ENCODE measurements at regions not wholly inside any gene's neighbourhood (a gene's known extent, or its start where the extent isn't known, plus 50 kb on each side); places are given as distances from the start of the nearest gene placed in this dataset.

DNA sequence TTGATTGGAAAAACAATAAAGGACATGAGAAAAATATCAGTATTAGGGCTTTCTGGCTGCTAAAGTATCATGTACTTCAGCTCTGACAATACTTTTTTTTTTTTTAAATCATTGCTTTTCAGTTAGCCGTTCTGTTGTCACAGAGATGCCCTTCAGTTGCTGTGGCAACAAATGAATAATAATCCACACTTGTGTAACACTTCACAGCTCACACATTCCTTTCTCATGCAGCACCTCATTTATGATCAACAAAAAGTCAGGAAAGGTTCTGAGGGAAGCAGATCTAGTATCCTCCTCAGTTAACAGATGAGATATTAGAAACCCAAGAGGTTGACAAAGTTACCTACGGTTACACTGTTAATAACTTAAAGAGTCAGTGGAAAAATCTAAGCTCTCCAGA, 444.2 kb upstream of the SLIT2 start:
- H3K4me1 Mint-ChIP-seq, result no peaks in the 10 kb centered on the region

DNA sequence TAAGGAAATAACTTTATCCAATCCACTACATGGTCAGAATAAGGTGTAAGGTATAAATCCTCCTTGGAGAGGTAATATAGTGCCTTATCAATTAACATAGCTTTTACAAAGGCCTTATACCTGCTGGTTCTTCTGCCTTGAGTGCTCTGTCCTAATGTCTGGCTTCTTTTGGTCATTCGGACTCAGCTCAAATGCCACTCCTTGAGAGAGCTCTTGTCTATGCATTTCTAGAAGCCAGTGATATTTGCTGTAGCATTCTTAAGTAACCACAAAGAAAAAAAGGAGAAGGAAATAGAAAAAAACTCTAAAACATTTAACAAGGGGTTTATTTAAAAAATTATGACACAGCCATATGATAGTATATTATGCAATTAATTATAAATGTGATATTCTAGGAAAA, 444.8 kb upstream of the SLIT2 start:
- Mint-ChIP-seq H3K27me3 (ENCODE audit: low read depth, poor library complexity) (no peaks in the 10 kb centered on the region), H3K27ac (no peak overlapping the region), H3K9me3 (no peaks in the 10 kb centered on the region), H3K4me1 (no peaks in the 10 kb centered on the region), H3K4me3 (no peak overlapping the region), H3K36me3 (ENCODE audit: low read depth) (no peaks in the 10 kb centered on the region)
- no peak for DNase-seq
- TF ChIP-seq, protein P1, sequence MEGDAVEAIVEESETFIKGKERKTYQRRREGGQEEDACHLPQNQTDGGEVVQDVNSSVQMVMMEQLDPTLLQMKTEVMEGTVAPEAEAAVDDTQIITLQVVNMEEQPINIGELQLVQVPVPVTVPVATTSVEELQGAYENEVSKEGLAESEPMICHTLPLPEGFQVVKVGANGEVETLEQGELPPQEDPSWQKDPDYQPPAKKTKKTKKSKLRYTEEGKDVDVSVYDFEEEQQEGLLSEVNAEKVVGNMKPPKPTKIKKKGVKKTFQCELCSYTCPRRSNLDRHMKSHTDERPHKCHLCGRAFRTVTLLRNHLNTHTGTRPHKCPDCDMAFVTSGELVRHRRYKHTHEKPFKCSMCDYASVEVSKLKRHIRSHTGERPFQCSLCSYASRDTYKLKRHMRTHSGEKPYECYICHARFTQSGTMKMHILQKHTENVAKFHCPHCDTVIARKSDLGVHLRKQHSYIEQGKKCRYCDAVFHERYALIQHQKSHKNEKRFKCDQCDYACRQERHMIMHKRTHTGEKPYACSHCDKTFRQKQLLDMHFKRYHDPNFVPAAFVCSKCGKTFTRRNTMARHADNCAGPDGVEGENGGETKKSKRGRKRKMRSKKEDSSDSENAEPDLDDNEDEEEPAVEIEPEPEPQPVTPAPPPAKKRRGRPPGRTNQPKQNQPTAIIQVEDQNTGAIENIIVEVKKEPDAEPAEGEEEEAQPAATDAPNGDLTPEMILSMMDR (IDR thresholded peaks at IDR 0.05), result no peak

More for the DNA sequence above, 444.2 kb upstream of the SLIT2 start:
- no peaks in the 10 kb centered on the region for H3K27me3 Mint-ChIP-seq (ENCODE audit: low read depth, poor library complexity)
- no peaks in the 10 kb centered on the region for H3K36me3 Mint-ChIP-seq (ENCODE audit: low read depth)
- TF ChIP-seq, protein P1 (IDR thresholded peaks at IDR 0.05), result no peak
- no peak for DNase-seq
- no peaks in the 10 kb centered on the region for H3K9me3 Mint-ChIP-seq
- no peak overlapping the region for H3K4me3 Mint-ChIP-seq
- no peak overlapping the region for H3K27ac Mint-ChIP-seq

- Mint-ChIP-seq H3K36me3 (ENCODE audit: low read depth) (no peaks in the 10 kb centered on the region), H3K27me3 (ENCODE audit: low read depth, poor library complexity) (no peaks in the 10 kb centered on the region), H3K27ac (no peak overlapping the region), H3K9me3 (no peaks in the 10 kb centered on the region), H3K4me3 (no peak overlapping the region), H3K4me1 (no peaks in the 10 kb centered on the region)
- TF ChIP-seq, protein P1 (IDR thresholded peaks at IDR 0.05), result no peak
- no peak for DNase-seq
These were observed 448.3 kb upstream of the SLIT2 start for GRCh38 chr4:19803406-19803805.

DNA sequence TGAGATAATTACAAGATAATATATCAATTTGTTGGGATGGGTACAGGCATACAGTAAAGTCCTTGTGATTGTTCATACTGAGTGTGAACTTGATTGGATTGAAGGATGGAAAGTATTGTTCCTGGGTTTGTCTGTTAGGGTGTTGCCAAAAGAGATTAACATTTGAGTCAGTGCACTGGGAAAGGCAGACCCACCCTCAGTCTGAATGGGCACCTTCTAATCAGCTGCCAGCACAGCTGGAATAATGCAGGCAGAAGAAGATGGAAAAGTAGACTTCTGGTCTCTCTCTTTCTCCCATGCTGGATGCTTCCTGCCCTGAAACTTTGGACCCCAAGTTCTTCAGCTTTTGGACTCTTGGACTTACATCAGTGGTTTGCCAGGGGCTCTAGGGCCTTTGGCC, 457.9 kb upstream of the SLIT2 start:
- H3K9me3 Mint-ChIP-seq, result peaks cover 5% of the 10 kb centered on the region
- TF ChIP-seq, protein P1 (IDR thresholded peaks at IDR 0.05), result no peak
- no peaks in the 10 kb centered on the region for H3K4me1 Mint-ChIP-seq
- no peak for DNase-seq
- H3K4me3 Mint-ChIP-seq, result no peak overlapping the region
- no peak overlapping the region for H3K27ac Mint-ChIP-seq
- no peaks in the 10 kb centered on the region for H3K36me3 Mint-ChIP-seq (ENCODE audit: low read depth)
- H3K27me3 Mint-ChIP-seq (ENCODE audit: low read depth, poor library complexity), result no peaks in the 10 kb centered on the region

DNA sequence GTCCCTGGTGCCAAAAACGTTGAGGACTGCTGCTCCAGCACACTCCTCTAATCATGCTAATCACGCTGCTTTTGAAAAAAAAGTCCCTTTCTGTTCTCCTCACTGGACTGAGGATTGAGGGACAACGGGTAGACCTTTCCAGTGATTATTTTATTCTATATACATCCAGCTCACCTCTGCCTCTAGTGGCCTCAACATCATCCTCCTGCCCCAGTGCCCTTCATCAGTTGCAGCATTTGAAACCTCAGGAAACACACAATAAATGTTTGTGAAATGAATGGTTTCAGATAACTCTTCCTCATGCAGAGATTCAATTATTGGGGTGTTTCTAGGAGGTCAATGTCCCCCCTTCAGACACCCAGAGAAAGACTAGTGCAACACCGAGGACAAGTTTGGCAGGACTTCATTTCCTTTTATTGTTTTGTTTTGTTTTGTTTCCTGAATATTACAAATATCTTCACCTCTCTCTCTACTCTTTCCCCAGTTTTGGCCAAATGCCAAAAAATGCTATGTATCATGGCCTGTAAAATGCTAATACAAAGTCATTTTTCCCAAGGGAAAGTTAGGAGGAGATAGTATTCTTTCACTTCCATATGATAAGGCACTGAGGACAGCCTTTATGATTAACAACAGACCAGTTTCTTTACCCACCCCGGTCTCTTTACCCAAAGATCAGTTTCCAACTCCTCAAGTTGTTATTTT, 460.1 kb upstream of the SLIT2 start:
- Mint-ChIP-seq H3K9me3 (peaks cover 5% of the 10 kb centered on the region), H3K27me3 (ENCODE audit: low read depth, poor library complexity) (no peaks in the 10 kb centered on the region), H3K36me3 (ENCODE audit: low read depth) (no peaks in the 10 kb centered on the region), H3K4me3 (no peak overlapping the region), H3K27ac (no peak overlapping the region), H3K4me1 (no peaks in the 10 kb centered on the region)
- TF ChIP-seq, protein P1 (IDR thresholded peaks at IDR 0.05), result no peak
- DNase-seq, result no peak

GRCh38 chr4:19786616-19787015, 465.1 kb upstream of the SLIT2 start:
- DNase-seq, result no peak
- TF ChIP-seq, protein P1 (IDR thresholded peaks at IDR 0.05), result no peak
- H3K27ac Mint-ChIP-seq, result no peak overlapping the region
- H3K9me3 Mint-ChIP-seq, result peaks cover 34% of the 10 kb centered on the region
- no peaks in the 10 kb centered on the region for H3K4me1 Mint-ChIP-seq
- no peak overlapping the region for H3K4me3 Mint-ChIP-seq
- no peaks in the 10 kb centered on the region for H3K27me3 Mint-ChIP-seq (ENCODE audit: low read depth, poor library complexity)
- peaks cover 7% of the 10 kb centered on the region for H3K36me3 Mint-ChIP-seq (ENCODE audit: low read depth)
